ENCODE measurements at regions not wholly inside any gene's neighbourhood (a gene's known extent, or its start where the extent isn't known, plus 50 kb on each side); places are given as distances from the start of the nearest gene placed in this dataset.

DNA sequence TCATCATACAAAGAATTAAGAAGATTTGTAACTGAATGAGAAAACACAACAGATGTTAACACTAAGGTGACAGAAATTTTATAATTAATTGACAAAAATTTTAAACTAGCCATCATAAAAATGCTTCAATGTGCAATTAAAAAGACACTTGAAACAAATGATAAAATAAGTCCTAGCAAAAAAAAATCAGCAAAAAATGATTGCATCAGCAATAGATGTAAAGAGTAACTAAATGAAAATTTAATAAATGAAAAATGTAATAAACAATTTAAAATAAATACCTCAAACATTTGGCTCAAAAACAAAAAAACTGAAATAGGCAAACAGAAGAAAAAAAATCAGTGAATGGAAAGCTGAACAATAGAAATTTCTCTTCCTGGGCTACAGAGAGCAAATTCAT, 380.7 kb upstream of the GALNTL6 start:
- H3K4me3 Mint-ChIP-seq, result no peak overlapping the region
- peaks cover 11 to 26% of the 10 kb centered on the region in 2 donors for H3K9me3 Mint-ChIP-seq
- DNase-seq (no peak), ATAC-seq (no peak)
- Histone ChIP-seq H3K9me3 (ENCODE audit: control insufficient read depth, insufficient read depth, low read length) (no peaks in the 10 kb centered on the region), H3K36me3 (ENCODE audit: control insufficient read depth, insufficient read depth, low read length) (no peaks in the 10 kb centered on the region), H3K27ac (ENCODE audit: low read length) (no peak overlapping the region), H3K4me3 (ENCODE audit: low read length) (no peak overlapping the region), H3K4me1 (ENCODE audit: control insufficient read depth, insufficient read depth, low read length) (no peaks in the 10 kb centered on the region), H3K27me3 (ENCODE audit: control insufficient read depth, insufficient read depth, low read length) (no peaks in the 10 kb centered on the region)
- TF ChIP-seq, protein P1, sequence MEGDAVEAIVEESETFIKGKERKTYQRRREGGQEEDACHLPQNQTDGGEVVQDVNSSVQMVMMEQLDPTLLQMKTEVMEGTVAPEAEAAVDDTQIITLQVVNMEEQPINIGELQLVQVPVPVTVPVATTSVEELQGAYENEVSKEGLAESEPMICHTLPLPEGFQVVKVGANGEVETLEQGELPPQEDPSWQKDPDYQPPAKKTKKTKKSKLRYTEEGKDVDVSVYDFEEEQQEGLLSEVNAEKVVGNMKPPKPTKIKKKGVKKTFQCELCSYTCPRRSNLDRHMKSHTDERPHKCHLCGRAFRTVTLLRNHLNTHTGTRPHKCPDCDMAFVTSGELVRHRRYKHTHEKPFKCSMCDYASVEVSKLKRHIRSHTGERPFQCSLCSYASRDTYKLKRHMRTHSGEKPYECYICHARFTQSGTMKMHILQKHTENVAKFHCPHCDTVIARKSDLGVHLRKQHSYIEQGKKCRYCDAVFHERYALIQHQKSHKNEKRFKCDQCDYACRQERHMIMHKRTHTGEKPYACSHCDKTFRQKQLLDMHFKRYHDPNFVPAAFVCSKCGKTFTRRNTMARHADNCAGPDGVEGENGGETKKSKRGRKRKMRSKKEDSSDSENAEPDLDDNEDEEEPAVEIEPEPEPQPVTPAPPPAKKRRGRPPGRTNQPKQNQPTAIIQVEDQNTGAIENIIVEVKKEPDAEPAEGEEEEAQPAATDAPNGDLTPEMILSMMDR (IDR thresholded peaks at IDR 0.05), result no peak
- H3K36me3 Mint-ChIP-seq, result peaks cover 6% of the 10 kb centered on the region
- no peak overlapping the region for H3K27ac Mint-ChIP-seq
- no peaks in the 10 kb centered on the region for H3K4me1 Mint-ChIP-seq
- H3K27me3 Mint-ChIP-seq (ENCODE audit: low read depth in 2 of 2), result no peaks in the 10 kb centered on the region
- intact Hi-C loops (cut with micrococcal nuclease), result no loop called here

DNA sequence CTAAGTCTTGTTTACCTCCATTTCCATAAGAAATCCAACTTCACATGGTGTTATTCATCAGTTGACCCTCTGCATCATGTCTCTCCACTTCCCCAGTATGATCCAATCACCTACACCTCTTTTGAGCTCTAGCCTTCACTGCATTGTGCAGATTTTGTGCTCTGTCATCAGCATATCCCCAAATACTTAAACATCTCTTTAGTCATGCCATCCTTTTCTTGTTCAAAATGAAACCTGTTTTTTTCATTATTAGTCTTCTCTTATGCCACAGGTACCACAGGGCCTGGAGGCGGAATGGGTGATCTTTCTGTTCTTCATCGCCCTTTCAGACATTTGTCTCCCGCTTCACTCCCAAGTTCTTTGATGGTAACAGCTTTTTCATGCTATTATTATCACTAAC, 382.7 kb upstream of the GALNTL6 start:
- DNase-seq (no peak), ATAC-seq (no peak)
- H3K4me1 Mint-ChIP-seq, result no peaks in the 10 kb centered on the region
- no peak overlapping the region for H3K4me3 ChIP-seq (ENCODE audit: low read length)
- peaks cover 9 to 29% of the 10 kb centered on the region in 2 donors for H3K9me3 Mint-ChIP-seq
- no peaks in the 10 kb centered on the region for H3K27me3 ChIP-seq (ENCODE audit: control insufficient read depth, insufficient read depth, low read length)
- no peaks in the 10 kb centered on the region for H3K36me3 ChIP-seq (ENCODE audit: control insufficient read depth, insufficient read depth, low read length)
- no peaks in the 10 kb centered on the region for H3K9me3 ChIP-seq (ENCODE audit: control insufficient read depth, insufficient read depth, low read length)
- no peak overlapping the region for H3K27ac ChIP-seq (ENCODE audit: low read length)
- H3K4me1 ChIP-seq (ENCODE audit: control insufficient read depth, insufficient read depth, low read length), result no peaks in the 10 kb centered on the region
- H3K36me3 Mint-ChIP-seq, result peaks cover 6% of the 10 kb centered on the region
- H3K4me3 Mint-ChIP-seq, result no peak overlapping the region
- intact Hi-C loops (cut with micrococcal nuclease), result no loop called here
- 83% methylated on average over 3 of the region's 3 CpGs for WGBS (ENCODE audit: insufficient coverage)
- H3K27ac Mint-ChIP-seq, result no peak overlapping the region
- TF ChIP-seq, protein P1 (IDR thresholded peaks at IDR 0.05), result no peak
- H3K27me3 Mint-ChIP-seq (ENCODE audit: low read depth in 2 of 2), result no peaks in the 10 kb centered on the region

DNA sequence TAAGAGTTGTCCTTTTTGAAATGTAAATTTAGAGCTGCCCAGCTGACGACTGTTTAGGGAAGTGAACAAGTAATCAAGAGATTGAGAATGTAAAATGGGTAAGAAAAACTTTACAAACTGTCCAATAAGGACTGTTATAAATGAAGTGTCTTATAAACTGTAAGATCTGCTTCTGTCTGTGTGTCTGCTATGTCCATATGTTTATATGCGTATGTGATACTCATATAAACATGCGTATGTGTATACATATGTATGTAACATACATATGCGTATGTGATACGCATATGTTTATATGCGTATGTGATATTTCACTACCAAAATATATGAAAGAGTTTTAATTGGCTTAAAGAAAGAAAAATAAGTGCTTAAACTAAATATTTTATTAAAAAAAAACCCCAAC, 416.0 kb upstream of the GALNTL6 start:
- Mint-ChIP-seq H3K27me3 (ENCODE audit: low read depth in 2 of 2) (no peaks in the 10 kb centered on the region), H3K9me3 (peaks cover 8 to 15% of the 10 kb centered on the region in 2 donors), H3K36me3 (peaks cover 11% of the 10 kb centered on the region), H3K4me1 (no peaks in the 10 kb centered on the region), H3K4me3 (no peak overlapping the region), H3K27ac (no peak overlapping the region)
- Histone ChIP-seq H3K36me3 (ENCODE audit: control insufficient read depth, insufficient read depth, low read length) (no peaks in the 10 kb centered on the region), H3K27ac (ENCODE audit: low read length) (no peak overlapping the region), H3K4me3 (ENCODE audit: low read length) (no peak overlapping the region), H3K27me3 (ENCODE audit: control insufficient read depth, insufficient read depth, low read length) (no peaks in the 10 kb centered on the region), H3K9me3 (ENCODE audit: control insufficient read depth, insufficient read depth, low read length) (no peaks in the 10 kb centered on the region), H3K4me1 (ENCODE audit: control insufficient read depth, insufficient read depth, low read length) (no peaks in the 10 kb centered on the region)
- DNase-seq (no peak), ATAC-seq (no peak)
- WGBS (ENCODE audit: insufficient coverage), result 83% methylated on average over 2 of the region's 6 CpGs
- intact Hi-C loops (cut with micrococcal nuclease), result no loop called here
- TF ChIP-seq, protein P1 (IDR thresholded peaks at IDR 0.05), result no peak

DNA sequence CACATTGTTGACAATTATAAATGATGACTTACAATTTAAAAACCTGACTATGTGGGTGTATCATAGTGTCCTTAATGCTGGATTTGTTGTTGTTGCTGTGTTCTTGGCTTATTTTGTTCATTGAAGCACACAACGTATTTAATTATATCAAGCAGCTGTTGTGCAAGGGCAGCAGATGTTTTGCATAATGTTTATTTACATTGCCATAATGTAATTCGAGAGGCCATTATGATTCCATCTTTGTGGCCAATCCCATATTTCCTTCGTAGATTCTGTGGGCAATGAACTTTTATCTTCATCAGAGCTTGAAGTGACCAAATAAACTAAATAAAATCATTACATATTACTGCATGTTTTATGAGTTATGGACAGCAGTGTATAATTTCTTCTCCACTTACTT, 422.6 kb upstream of the GALNTL6 start:
- no peak overlapping the region for H3K4me3 ChIP-seq (ENCODE audit: low read length)
- Mint-ChIP-seq H3K27me3 (ENCODE audit: low read depth in 2 of 2) (no peaks in the 10 kb centered on the region), H3K27ac (no peak overlapping the region), H3K36me3 (no peaks in the 10 kb centered on the region), H3K9me3 (peaks cover 7 to 11% of the 10 kb centered on the region in 2 donors), H3K4me1 (no peaks in the 10 kb centered on the region), H3K4me3 (no peak overlapping the region)
- TF ChIP-seq, protein P1 (IDR thresholded peaks at IDR 0.05), result no peak
- no peaks in the 10 kb centered on the region for H3K36me3 ChIP-seq (ENCODE audit: control insufficient read depth, insufficient read depth, low read length)
- H3K27ac ChIP-seq (ENCODE audit: low read length), result no peak overlapping the region
- DNase-seq (no peak), ATAC-seq (no peak)
- no peaks in the 10 kb centered on the region for H3K4me1 ChIP-seq (ENCODE audit: control insufficient read depth, insufficient read depth, low read length)
- intact Hi-C loops (cut with micrococcal nuclease), result no loop called here
- WGBS (ENCODE audit: insufficient coverage), result 83% methylated on average over 3 of the region's 3 CpGs
- no peaks in the 10 kb centered on the region for H3K9me3 ChIP-seq (ENCODE audit: control insufficient read depth, insufficient read depth, low read length)
- no peaks in the 10 kb centered on the region for H3K27me3 ChIP-seq (ENCODE audit: control insufficient read depth, insufficient read depth, low read length)
